WTC11 (cell line): ENCODE measurements at regions not wholly inside any gene's neighbourhood (a gene's known extent, or its start where the extent isn't known, plus 50 kb on each side); places are given as distances from the start of the nearest gene placed in this dataset.

Source experiments
- ATAC-seq: fragments of 200-7000 bp; cut with Tn5 transposase; 2 replicates; pipeline ENCODE4 v1.10.0; 2021; ENCODE audit warnings: mild to moderate bottlenecking, moderate library complexity
- CTCF ChIA-PET: fragments of 300-600 bp; sonication (Branson Sonifier 250); formaldehyde crosslinking; loops from one replicate; lab custom pipeline; 2021; ENCODE audit warnings: antibody characterized with exemption; lab: Charles Lee
- POLR2A ChIA-PET: fragments of 350-600 bp; sonication (Branson Sonifier 250); formaldehyde crosslinking; loops from one replicate; lab custom pipeline; 2021; ENCODE audit warnings: antibody characterized with exemption; lab: Charles Lee
- DNase-seq: peaks from one replicate; pipeline ENCODE4 v3.0.0; 2021; ENCODE audit warnings: low spot score
- H3K27ac Mint-ChIP-seq: 2 replicates; pipeline ENCODE4 v1.8.0; 2021; ENCODE audit warnings: mixed read lengths
- H3K27me3 Mint-ChIP-seq: 2 replicates; pipeline ENCODE4 v1.8.0; 2021; ENCODE audit warnings: low read depth, mild to moderate bottlenecking, moderate library complexity, mixed read lengths
- H3K36me3 Mint-ChIP-seq: 2 replicates; pipeline ENCODE4 v1.8.0; 2021; ENCODE audit warnings: mixed read lengths
- H3K4me1 Mint-ChIP-seq: 2 replicates; pipeline ENCODE4 v1.8.0; 2022; ENCODE audit warnings: mixed read lengths
- H3K4me3 Mint-ChIP-seq: 2 replicates; pipeline ENCODE4 v1.8.0; 2021; ENCODE audit warnings: mild to moderate bottlenecking, moderate library complexity, mixed read lengths
- H3K9me3 Mint-ChIP-seq: 2 replicates; pipeline ENCODE4 v1.8.0; 2021; ENCODE audit warnings: mixed read lengths
- EMX1 ChIP-seq: fragments of 250-450 bp; sonication (Bioruptor Pico); IDR thresholded peaks from 2 replicates; pipeline ENCODE4 v1.8.0; 2021; ENCODE audit warnings: mild to moderate bottlenecking
- ESRRA ChIP-seq: sonication (generic); formaldehyde crosslinking; IDR thresholded peaks from 2 replicates; pipeline ENCODE4 v1.8.1; 2022; ENCODE audit warnings: mild to moderate bottlenecking, missing genetic modification reagents, borderline replicate concordance
- ETV6 ChIP-seq: sonication (generic); formaldehyde crosslinking; IDR thresholded peaks from 2 replicates; pipeline ENCODE4 v1.8.1; 2022; ENCODE audit warnings: mild to moderate bottlenecking, missing genetic modification reagents
- GABPB1 ChIP-seq: sonication (generic); formaldehyde crosslinking; IDR thresholded peaks from 2 replicates; pipeline ENCODE4 v1.8.1; 2023; ENCODE audit warnings: mild to moderate bottlenecking, missing genetic modification reagents
- GTF2I ChIP-seq: fragments of 250-450 bp; sonication (Bioruptor Pico); conservative IDR thresholded peaks from 2 replicates; pipeline ENCODE4 v1.4.0; 2021; ENCODE audit warnings: mild to moderate bottlenecking
- MLX ChIP-seq: sonication (generic); formaldehyde crosslinking; IDR thresholded peaks from 2 replicates; pipeline ENCODE4 v1.8.1; 2023; ENCODE audit warnings: mild to moderate bottlenecking, missing genetic modification reagents, moderate library complexity
- MYBL2 ChIP-seq: sonication (generic); formaldehyde crosslinking; IDR thresholded peaks from 2 replicates; pipeline ENCODE4 v1.8.1; 2023; ENCODE audit warnings: mild to moderate bottlenecking, moderate library complexity, missing genetic modification reagents
- NFE2L1 ChIP-seq: sonication (generic); formaldehyde crosslinking; IDR thresholded peaks from 2 replicates; pipeline ENCODE4 v1.8.1; 2023; ENCODE audit warnings: missing genetic modification reagents
- PREB ChIP-seq: sonication (generic); formaldehyde crosslinking; IDR thresholded peaks from 2 replicates; pipeline ENCODE4 v1.8.1; 2022; ENCODE audit warnings: mild to moderate bottlenecking, missing genetic modification reagents, moderate library complexity, borderline replicate concordance
- PRRX2 ChIP-seq: fragments of 250-450 bp; sonication (Bioruptor Pico); IDR thresholded peaks from 2 replicates; pipeline ENCODE4 v1.8.0; 2021; ENCODE audit warnings: mild to moderate bottlenecking
- RORB ChIP-seq: fragments of 250-450 bp; sonication (Bioruptor Pico); IDR thresholded peaks from 2 replicates; pipeline ENCODE4 v1.9.0; 2021; ENCODE audit warnings: mild to moderate bottlenecking
- SMAD3 ChIP-seq: sonication (generic); formaldehyde crosslinking; IDR thresholded peaks from 2 replicates; pipeline ENCODE4 v1.8.0; 2022; ENCODE audit warnings: missing genetic modification reagents, mild to moderate bottlenecking, borderline replicate concordance
- SP1 ChIP-seq: sonication (generic); formaldehyde crosslinking; conservative IDR thresholded peaks from 2 replicates; pipeline ENCODE4 v1.8.1; 2022; ENCODE audit warnings: missing genetic modification reagents
- ZNF138 ChIP-seq: sonication (generic); formaldehyde crosslinking; conservative IDR thresholded peaks from 2 replicates; pipeline ENCODE4 v1.8.1; 2022; ENCODE audit warnings: mild to moderate bottlenecking, moderate library complexity, missing genetic modification reagents
- TF ChIP-seq, protein P1 (sequence below): sonication (generic); formaldehyde crosslinking; IDR thresholded peaks from 2 replicates; pipeline ENCODE4 v1.8.1; 2022; ENCODE audit warnings: low read depth, mild to moderate bottlenecking, moderate library complexity, missing genetic modification reagents, borderline replicate concordance
- TF ChIP-seq, protein P2 (sequence below): sonication (generic); formaldehyde crosslinking; IDR thresholded peaks from 2 replicates; pipeline ENCODE4 v1.8.1; 2023; ENCODE audit warnings: mild to moderate bottlenecking, moderate library complexity, missing genetic modification reagents
- TF ChIP-seq, protein P3 (sequence below): sonication (generic); formaldehyde crosslinking; IDR thresholded peaks from 2 replicates; pipeline ENCODE4 v1.8.0; 2022; ENCODE audit warnings: mild to moderate bottlenecking, missing genetic modification reagents
- TF ChIP-seq, protein P4 (sequence below): sonication (generic); formaldehyde crosslinking; IDR thresholded peaks from 2 replicates; pipeline ENCODE4 v1.8.1; 2023; ENCODE audit warnings: mild to moderate bottlenecking, missing genetic modification reagents

GRCh38 chr4:173449380-173449717 lies 50.4 kb upstream of the SCRG1 start:
- no peak for DNase-seq
- Mint-ChIP-seq H3K4me1 (no peaks in the 10 kb centered on the region), H3K27ac (no peak overlapping the region)
- TF ChIP-seq, protein P1, sequence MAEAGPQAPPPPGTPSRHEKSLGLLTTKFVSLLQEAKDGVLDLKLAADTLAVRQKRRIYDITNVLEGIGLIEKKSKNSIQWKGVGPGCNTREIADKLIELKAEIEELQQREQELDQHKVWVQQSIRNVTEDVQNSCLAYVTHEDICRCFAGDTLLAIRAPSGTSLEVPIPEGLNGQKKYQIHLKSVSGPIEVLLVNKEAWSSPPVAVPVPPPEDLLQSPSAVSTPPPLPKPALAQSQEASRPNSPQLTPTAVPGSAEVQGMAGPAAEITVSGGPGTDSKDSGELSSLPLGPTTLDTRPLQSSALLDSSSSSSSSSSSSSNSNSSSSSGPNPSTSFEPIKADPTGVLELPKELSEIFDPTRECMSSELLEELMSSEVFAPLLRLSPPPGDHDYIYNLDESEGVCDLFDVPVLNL (CRISPR knock-in tag), result no peak
- TF ChIP-seq, all 79 proteins: peak for 0
- no peak overlapping the region for H3K4me3 Mint-ChIP-seq
- ChIA-PET POLR2A (no interaction called here), CTCF (interaction anchor here (0.8 kb wide), 1 partner anchor 45 kb away, joined by 3 read pairs; no protein-coding TSS in a partner anchor)
- no peaks in the 10 kb centered on the region for H3K36me3 Mint-ChIP-seq
- H3K9me3 Mint-ChIP-seq, result no peaks in the 10 kb centered on the region
- ATAC-seq, result no peak
- no peaks in the 10 kb centered on the region for H3K27me3 Mint-ChIP-seq

- Mint-ChIP-seq H3K36me3 (no peaks in the 10 kb centered on the region), H3K9me3 (no peaks in the 10 kb centered on the region), H3K4me3 (no peak overlapping the region), H3K27me3 (no peaks in the 10 kb centered on the region), H3K4me1 (no peaks in the 10 kb centered on the region), H3K27ac (no peak overlapping the region)
- CTCF ChIA-PET, result interaction anchor here (0.8 kb wide), 1 partner anchor 46 kb away, joined by 3 read pairs; no protein-coding TSS in a partner anchor
- TF ChIP-seq SP1 (CRISPR knock-in tag) (no peak), ETV6 (CRISPR knock-in tag) (no peak), MYBL2 (no peak), PRRX2 (CRISPR knock-in tag) (no peak), RORB (CRISPR knock-in tag) (no peak), GTF2I (CRISPR knock-in tag) (no peak), ESRRA (CRISPR knock-in tag) (no peak), EMX1 (CRISPR knock-in tag) (no peak), PREB (no peak), SMAD3 (CRISPR knock-in tag) (no peak), NFE2L1 (CRISPR knock-in tag) (no peak), GABPB1 (no peak), MLX (CRISPR knock-in tag) (no peak), ZNF138 (CRISPR knock-in tag) (no peak)
- TF ChIP-seq, protein P2, sequence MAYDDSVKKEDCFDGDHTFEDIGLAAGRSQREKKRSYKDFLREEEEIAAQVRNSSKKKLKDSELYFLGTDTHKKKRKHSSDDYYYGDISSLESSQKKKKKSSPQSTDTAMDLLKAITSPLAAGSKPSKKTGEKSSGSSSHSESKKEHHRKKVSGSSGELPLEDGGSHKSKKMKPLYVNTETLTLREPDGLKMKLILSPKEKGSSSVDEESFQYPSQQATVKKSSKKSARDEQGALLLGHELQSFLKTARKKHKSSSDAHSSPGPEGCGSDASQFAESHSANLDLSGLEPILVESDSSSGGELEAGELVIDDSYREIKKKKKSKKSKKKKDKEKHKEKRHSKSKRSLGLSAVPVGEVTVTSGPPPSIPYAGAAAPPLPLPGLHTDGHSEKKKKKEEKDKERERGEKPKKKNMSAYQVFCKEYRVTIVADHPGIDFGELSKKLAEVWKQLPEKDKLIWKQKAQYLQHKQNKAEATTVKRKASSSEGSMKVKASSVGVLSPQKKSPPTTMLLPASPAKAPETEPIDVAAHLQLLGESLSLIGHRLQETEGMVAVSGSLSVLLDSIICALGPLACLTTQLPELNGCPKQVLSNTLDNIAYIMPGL, result no peak
- TF ChIP-seq, protein P3, sequence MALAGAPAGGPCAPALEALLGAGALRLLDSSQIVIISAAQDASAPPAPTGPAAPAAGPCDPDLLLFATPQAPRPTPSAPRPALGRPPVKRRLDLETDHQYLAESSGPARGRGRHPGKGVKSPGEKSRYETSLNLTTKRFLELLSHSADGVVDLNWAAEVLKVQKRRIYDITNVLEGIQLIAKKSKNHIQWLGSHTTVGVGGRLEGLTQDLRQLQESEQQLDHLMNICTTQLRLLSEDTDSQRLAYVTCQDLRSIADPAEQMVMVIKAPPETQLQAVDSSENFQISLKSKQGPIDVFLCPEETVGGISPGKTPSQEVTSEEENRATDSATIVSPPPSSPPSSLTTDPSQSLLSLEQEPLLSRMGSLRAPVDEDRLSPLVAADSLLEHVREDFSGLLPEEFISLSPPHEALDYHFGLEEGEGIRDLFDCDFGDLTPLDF (CRISPR knock-in tag), result no peak
- TF ChIP-seq, protein P4, sequence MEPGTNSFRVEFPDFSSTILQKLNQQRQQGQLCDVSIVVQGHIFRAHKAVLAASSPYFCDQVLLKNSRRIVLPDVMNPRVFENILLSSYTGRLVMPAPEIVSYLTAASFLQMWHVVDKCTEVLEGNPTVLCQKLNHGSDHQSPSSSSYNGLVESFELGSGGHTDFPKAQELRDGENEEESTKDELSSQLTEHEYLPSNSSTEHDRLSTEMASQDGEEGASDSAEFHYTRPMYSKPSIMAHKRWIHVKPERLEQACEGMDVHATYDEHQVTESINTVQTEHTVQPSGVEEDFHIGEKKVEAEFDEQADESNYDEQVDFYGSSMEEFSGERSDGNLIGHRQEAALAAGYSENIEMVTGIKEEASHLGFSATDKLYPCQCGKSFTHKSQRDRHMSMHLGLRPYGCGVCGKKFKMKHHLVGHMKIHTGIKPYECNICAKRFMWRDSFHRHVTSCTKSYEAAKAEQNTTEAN (CRISPR knock-in tag), result no peak
- no peak for DNase-seq
- ATAC-seq, result no peak
- POLR2A ChIA-PET, result no interaction called here
Observed at GRCh38 chr4:173448608-173449379, 49.9 kb upstream of the SCRG1 start.
